Activated CD8-positive, alpha-beta T cell treated with anti-CD3 and anti-CD28 coated beads, Interleukin-2, amount 10 ng/mL, durations not matched to agents 7 days and 5 days (primary cell): ENCODE measurements at regions not wholly inside any gene's neighbourhood (a gene's known extent, or its start where the extent isn't known, plus 50 kb on each side); places are given as distances from the start of the nearest gene placed in this dataset.

ENCODE experiments used
- ATAC-seq: fragments of 150-1000 bp; cut with Tn5 transposase; one replicate; pipeline ENCODE4 v1.10.0; 2021; ENCODE audit warnings: moderate library complexity
- CTCF ChIA-PET: fragments of 350-600 bp; sonication (Branson Sonifier 250); formaldehyde crosslinking; loops from one replicate; lab custom pipeline; 2021; ENCODE audit warnings: antibody characterized with exemption; lab: Charles Lee
- POLR2A ChIA-PET: fragments of 350-600 bp; sonication (Branson Sonifier 250); formaldehyde crosslinking; loops from one replicate; lab custom pipeline; 2021; ENCODE audit warnings: antibody characterized with exemption; lab: Charles Lee
- DNase-seq: peaks from one replicate; pipeline ENCODE4 v3.0.0-alpha.2; 2020
- H3K27ac Mint-ChIP-seq: one replicate; pipeline ENCODE4 v1.8.0; 2021; ENCODE audit warnings: mild to moderate bottlenecking, mixed read lengths
- H3K27me3 Mint-ChIP-seq: one replicate; pipeline ENCODE4 v1.8.0; 2021; ENCODE audit warnings: low read depth, mixed read lengths
- H3K36me3 Mint-ChIP-seq: one replicate; pipeline ENCODE4 v1.8.0; 2021; ENCODE audit warnings: low read depth, mixed read lengths
- H3K4me1 Mint-ChIP-seq: one replicate; pipeline ENCODE4 v1.8.0; 2021; ENCODE audit warnings: low read depth, mixed read lengths
- H3K4me3 Mint-ChIP-seq: one replicate; pipeline ENCODE4 v1.8.0; 2021; ENCODE audit warnings: mild to moderate bottlenecking, mixed read lengths
- H3K9me3 Mint-ChIP-seq: one replicate; pipeline ENCODE4 v1.8.0; 2022; ENCODE audit warnings: mixed read lengths; ENCODE audit not compliant: insufficient read depth

- H3K36me3 Mint-ChIP-seq = no peaks in the 10 kb centered on the region
- no peak overlapping the region for H3K27ac Mint-ChIP-seq
- H3K27me3 Mint-ChIP-seq = no peaks in the 10 kb centered on the region
- ChIA-PET CTCF (no interaction called here), POLR2A (no interaction called here)
- H3K9me3 Mint-ChIP-seq = peaks cover 18% of the 10 kb centered on the region
- H3K4me3 Mint-ChIP-seq = no peak overlapping the region
- H3K4me1 Mint-ChIP-seq = no peaks in the 10 kb centered on the region
- no peak for ATAC-seq
- no peak for DNase-seq
Observed at GRCh38 chr4:32562010-32562409, 1841.8 kb downstream of the PCDH7 start.

GRCh38 chr4:32564626-32565025, 1844.5 kb downstream of the PCDH7 start:
- Mint-ChIP-seq H3K9me3 (peaks cover 22% of the 10 kb centered on the region), H3K36me3 (no peaks in the 10 kb centered on the region), H3K27me3 (no peaks in the 10 kb centered on the region), H3K4me1 (no peaks in the 10 kb centered on the region), H3K4me3 (no peak overlapping the region), H3K27ac (no peak overlapping the region)
- DNase-seq (no peak), ATAC-seq (no peak)
- POLR2A ChIA-PET = no interaction called here
- CTCF ChIA-PET = no interaction called here

- ChIA-PET CTCF (no interaction called here), POLR2A (no interaction called here)
- no peaks in the 10 kb centered on the region for H3K36me3 Mint-ChIP-seq
- H3K9me3 Mint-ChIP-seq = peaks cover 15% of the 10 kb centered on the region
- ATAC-seq = no peak
- no peak overlapping the region for H3K27ac Mint-ChIP-seq
- H3K4me3 Mint-ChIP-seq = no peak overlapping the region
- no peaks in the 10 kb centered on the region for H3K4me1 Mint-ChIP-seq
- H3K27me3 Mint-ChIP-seq = no peaks in the 10 kb centered on the region
- DNase-seq = no peak
Observed at GRCh38 chr4:32569861-32570260, 1849.7 kb downstream of the PCDH7 start.

GRCh38 chr4:32572366-32572765, 1852.2 kb downstream of the PCDH7 start:
- no peak overlapping the region for H3K27ac Mint-ChIP-seq
- ATAC-seq (no peak), DNase-seq (no peak)
- CTCF ChIA-PET = no interaction called here
- H3K9me3 Mint-ChIP-seq = peaks cover 8% of the 10 kb centered on the region
- no peaks in the 10 kb centered on the region for H3K36me3 Mint-ChIP-seq
- POLR2A ChIA-PET = no interaction called here
- H3K4me1 Mint-ChIP-seq = no peaks in the 10 kb centered on the region
- no peak overlapping the region for H3K4me3 Mint-ChIP-seq
- no peaks in the 10 kb centered on the region for H3K27me3 Mint-ChIP-seq

GRCh38 chr4:32574803-32575202, 1854.6 kb downstream of the PCDH7 start:
- POLR2A ChIA-PET = no interaction called here

GRCh38 chr4:32589097-32589496, 1868.9 kb downstream of the PCDH7 start:
- POLR2A ChIA-PET = no interaction called here
- Mint-ChIP-seq H3K36me3 (no peaks in the 10 kb centered on the region), H3K4me3 (no peak overlapping the region)

More at GRCh38 chr4:32574803-32575202, 1854.6 kb downstream of the PCDH7 start:
- H3K9me3 Mint-ChIP-seq = peaks cover 4% of the 10 kb centered on the region
- no peak overlapping the region for H3K27ac Mint-ChIP-seq
- no peaks in the 10 kb centered on the region for H3K27me3 Mint-ChIP-seq
- DNase-seq (no peak), ATAC-seq (no peak)
- CTCF ChIA-PET = no interaction called here
- no peaks in the 10 kb centered on the region for H3K36me3 Mint-ChIP-seq
- no peak overlapping the region for H3K4me3 Mint-ChIP-seq
- no peaks in the 10 kb centered on the region for H3K4me1 Mint-ChIP-seq

GRCh38 chr4:32589853-32590252, 1869.7 kb downstream of the PCDH7 start:
- no peak for ATAC-seq
- H3K4me1 Mint-ChIP-seq = no peaks in the 10 kb centered on the region
- H3K27ac Mint-ChIP-seq = no peak overlapping the region
- H3K4me3 Mint-ChIP-seq = no peak overlapping the region
- H3K9me3 Mint-ChIP-seq = peaks cover 29% of the 10 kb centered on the region
- H3K36me3 Mint-ChIP-seq = no peaks in the 10 kb centered on the region
- POLR2A ChIA-PET = no interaction called here
- CTCF ChIA-PET = no interaction called here
- H3K27me3 Mint-ChIP-seq = no peaks in the 10 kb centered on the region
- no peak for DNase-seq

More at GRCh38 chr4:32589097-32589496, 1868.9 kb downstream of the PCDH7 start:
- CTCF ChIA-PET = no interaction called here
- ATAC-seq (no peak), DNase-seq (no peak)
- H3K27me3 Mint-ChIP-seq = no peaks in the 10 kb centered on the region
- no peaks in the 10 kb centered on the region for H3K4me1 Mint-ChIP-seq
- peaks cover 25% of the 10 kb centered on the region for H3K9me3 Mint-ChIP-seq
- no peak overlapping the region for H3K27ac Mint-ChIP-seq

- Mint-ChIP-seq H3K27me3 (no peaks in the 10 kb centered on the region), H3K4me1 (no peaks in the 10 kb centered on the region), H3K9me3 (peaks cover 24% of the 10 kb centered on the region), H3K27ac (no peak overlapping the region), H3K36me3 (no peaks in the 10 kb centered on the region), H3K4me3 (no peak overlapping the region)
- DNase-seq (no peak), ATAC-seq (no peak)
- ChIA-PET CTCF (no interaction called here), POLR2A (no interaction called here)
Observed at GRCh38 chr4:32597354-32597753, 1877.2 kb downstream of the PCDH7 start.

GRCh38 chr4:32601848-32602247, 1881.7 kb downstream of the PCDH7 start:
- Mint-ChIP-seq H3K4me3 (no peak overlapping the region), H3K36me3 (no peaks in the 10 kb centered on the region), H3K27me3 (no peaks in the 10 kb centered on the region), H3K27ac (no peak overlapping the region), H3K4me1 (no peaks in the 10 kb centered on the region), H3K9me3 (peaks cover 6% of the 10 kb centered on the region)
- CTCF ChIA-PET = no interaction called here
- ATAC-seq (no peak), DNase-seq (no peak)
- POLR2A ChIA-PET = no interaction called here

- no peaks in the 10 kb centered on the region for H3K36me3 Mint-ChIP-seq
- no peak overlapping the region for H3K4me3 Mint-ChIP-seq
- no peaks in the 10 kb centered on the region for H3K27me3 Mint-ChIP-seq
- POLR2A ChIA-PET = no interaction called here
- DNase-seq (no peak), ATAC-seq (no peak)
- H3K4me1 Mint-ChIP-seq = no peaks in the 10 kb centered on the region
- H3K27ac Mint-ChIP-seq = no peak overlapping the region
- peaks cover 16% of the 10 kb centered on the region for H3K9me3 Mint-ChIP-seq
- CTCF ChIA-PET = no interaction called here
Observed at GRCh38 chr4:32607978-32608377, 1887.8 kb downstream of the PCDH7 start.

GRCh38 chr4:32624943-32625603, 1904.9 kb downstream of the PCDH7 start:
- H3K9me3 Mint-ChIP-seq = peaks cover 8% of the 10 kb centered on the region
- ChIA-PET CTCF (no interaction called here), POLR2A (no interaction called here)
- ATAC-seq (no peak), DNase-seq (no peak)
- no peak overlapping the region for H3K27ac Mint-ChIP-seq
- no peaks in the 10 kb centered on the region for H3K27me3 Mint-ChIP-seq
- H3K36me3 Mint-ChIP-seq = no peaks in the 10 kb centered on the region
- no peaks in the 10 kb centered on the region for H3K4me1 Mint-ChIP-seq
- H3K4me3 Mint-ChIP-seq = no peak overlapping the region

GRCh38 chr4:32625687-32626337, 1905.6 kb downstream of the PCDH7 start:
- Mint-ChIP-seq H3K27me3 (no peaks in the 10 kb centered on the region), H3K9me3 (peaks cover 10% of the 10 kb centered on the region), H3K4me1 (no peaks in the 10 kb centered on the region), H3K27ac (no peak overlapping the region), H3K36me3 (no peaks in the 10 kb centered on the region), H3K4me3 (no peak overlapping the region)
- ChIA-PET CTCF (no interaction called here), POLR2A (no interaction called here)
- ATAC-seq (no peak), DNase-seq (no peak)
